Heart left ventricle (tissue), 16 donors: ENCODE measurements at regions not wholly inside any gene's neighbourhood (a gene's known extent, or its start where the extent isn't known, plus 50 kb on each side); places are given as distances from the start of the nearest gene placed in this dataset.
"Not testable (repeated sequence)": the region's sequence is repeated elsewhere in the genome, so short reads cannot be mapped to it uniquely, and the experiment has no call there.

ENCODE experiments used
- ATAC-seq, 4 donors: fragments of 200-7000 bp; cut with Tn5 transposase; one replicate each; pipeline ENCODE4 v1.9.1; 2020 to 2022; ENCODE audit warnings: moderate library complexity in 4 of 4, mild to moderate bottlenecking in 3 of 4, moderate number of reproducible peaks in 1 of 4
- DNase-seq, 5 donors: peaks; one replicate each; pipeline ENCODE4 v3.0.0-alpha.2; 2020
- H3K27ac ChIP-seq, 12 donors: fragments of 200-600 bp; sonication (generic) in 4 of 12; one replicate each; pipeline versions ENCODE4 v1.5.0 to v1.8.0; 2016 to 2022; ENCODE audit warnings: mild to moderate bottlenecking in 2 of 12
- H3K27me3 ChIP-seq, 9 donors: fragments of 200-600 bp; sonication (generic) in 2 of 9; one replicate each; pipeline versions ENCODE4 v1.5.1 to v1.8.0; 2016 to 2022; ENCODE audit warnings: mild to moderate bottlenecking in 3 of 9
- H3K36me3 ChIP-seq, 9 donors: fragments of 200-600 bp; sonication (generic) in 2 of 9; one replicate each; pipeline versions ENCODE4 v1.5.0 to v1.8.0; 2018 to 2022; ENCODE audit warnings: mild to moderate bottlenecking in 2 of 9
- H3K4me1 ChIP-seq, 12 donors: fragments of 200-600 bp; sonication (generic) in 4 of 12; one replicate each; pipeline versions ENCODE4 v1.5.0 to v1.8.0; 2016 to 2022; ENCODE audit warnings: mild to moderate bottlenecking in 3 of 12
- H3K4me3 ChIP-seq, 12 donors: fragments of 200-600 bp; sonication (generic) in 4 of 12; one replicate each; pipeline versions ENCODE4 v1.5.0 to v1.8.0; 2017 to 2022; ENCODE audit warnings: mild to moderate bottlenecking in 9 of 12, moderate library complexity in 4 of 12
- H3K9me3 ChIP-seq, 12 donors: fragments of 200-600 bp; sonication (generic) in 4 of 12; one replicate each; pipeline versions ENCODE4 v1.5.0 to v1.8.0; 2016 to 2022; ENCODE audit warnings: mild to moderate bottlenecking in 1 of 12
- CTCF ChIP-seq, 12 donors: fragments of 200-600 bp; sonication (generic) in 4 of 12; IDR thresholded peaks; one replicate each; pipeline versions ENCODE4 v1.5.0 to v1.8.0; 2018 to 2022; ENCODE audit warnings: antibody characterized with exemption in 12 of 12, mild to moderate bottlenecking in 5 of 12
- POLR2A ChIP-seq, 2 donors: fragments of 450-650 bp; IDR thresholded peaks; one replicate each; pipeline ENCODE4 v1.6.1; 2017; ENCODE audit warnings: antibody characterized with exemption in 2 of 2, mild to moderate bottlenecking in 2 of 2, moderate library complexity in 2 of 2
- WGBS, 4 donors: extraction: QIAGEN DNeasy Blood & Tissue Kit in 2 of 4; methylation state at CpG; one replicate each; pipeline versions ENCODE4 v1.1.5 to v1.1.7; 2013 to 2018; 5-methylcytosine and 5-hydroxymethylcytosine counted together
- intact Hi-C, 10 donors: fragments of 100-400 bp; cut with DNase I; formaldehyde crosslinking; loops; one replicate each; pipeline versions ENCODE4 v1.11.1 to v1.14.2; 2022
- donor health status: ischemic (EF 13 %, LVEDD 7.1; RV severe dilation, severe dysfunction).
- donor health status: healthy with polysubstance abuse.
- donor health status: DM: no; HTN: yes; CAD: no.
- donor health status: DM: no; HTN: no; CAD: no.
- donor health status: ischemic (EF 25% LVEDD 6.9; RV normal size, moderate dysfunction).
- donor health status: ischemic (EF 25% LVEDD 5.7; RV mildly dilated, moderate dysfunction).
- donor health status: healthy.
- donor health status: DM: yes; HTN: yes; CAD: no.
- donor health status: ischemic (EF 35%, LVEDD 5.7; RV mildly dilated, moderate dysfunction).
- donor health status: nonischemic (EF 11% LVEDD 7.7; RV severe dilation, severe dysfunction).
- donor health status: DM: yes; HTN: yes; CAD: no.
- donor health status: PGD.
- donor health status: ischemic (EF 29% LVEDD 5.4; RV normal size, mild dysfunction).
- donor health status: nonischemic (EF 23%, LVEDD 6.1; RV moderate dilation, normal function).

GRCh38 chr13:60244381-60244780 lies 80.7 kb upstream of the DIAPH3 start:
- no peaks in the 10 kb centered on the region for H3K4me1 ChIP-seq
- ATAC-seq (no peak), DNase-seq (no peak)
- WGBS, 4 donors, result 87 to 92% (median 92%) methylated on average over 1 of the region's 1 CpG
- TF ChIP-seq POLR2A (IDR thresholded peaks at IDR 0.05) (no peak), CTCF (IDR thresholded peaks at IDR 0.05) (no peak)
- no peaks in the 10 kb centered on the region for H3K36me3 ChIP-seq
- no peak overlapping the region for H3K4me3 ChIP-seq
- H3K27me3 ChIP-seq, result no peaks in the 10 kb centered on the region
- no peak overlapping the region for H3K27ac ChIP-seq
- intact Hi-C loops, result no loop called here
- no peaks in the 10 kb centered on the region for H3K9me3 ChIP-seq

- DNase-seq, H3K27ac ChIP-seq, intact Hi-C loops, H3K4me1 ChIP-seq, ATAC-seq, H3K4me3 ChIP-seq, H3K27me3 ChIP-seq, H3K9me3 ChIP-seq, H3K36me3 ChIP-seq: not testable (repeated sequence)
- WGBS, 4 donors, result 79 to 94% (median 87%) methylated on average over 6 to 10 of the region's 10 CpGs
These were observed 87.7 kb upstream of the DIAPH3 start for GRCh38 chr13:60251419-60251818.

GRCh38 chr13:60258349-60258748 lies 94.6 kb upstream of the DIAPH3 start:
- H3K36me3 ChIP-seq, result no peaks in the 10 kb centered on the region
- intact Hi-C loops, result no loop called here
- H3K4me3 ChIP-seq, result no peak overlapping the region
- no peak overlapping the region for H3K27ac ChIP-seq
- H3K9me3 ChIP-seq, result peaks cover 0 to 19% (median 3%) of the 10 kb centered on the region in 12 donors
- WGBS, 4 donors, result 51 to 60% (median 54%) methylated on average over 11 of the region's 11 CpGs
- no peaks in the 10 kb centered on the region for H3K4me1 ChIP-seq
- DNase-seq, result no peak
- TF ChIP-seq CTCF (IDR thresholded peaks at IDR 0.05) (no peak), POLR2A (IDR thresholded peaks at IDR 0.05) (no peak)
- ATAC-seq, result no peak
- peaks cover 0 to 11% (median 0%) of the 10 kb centered on the region in 9 donors for H3K27me3 ChIP-seq

GRCh38 chr13:60260440-60260839 lies 96.7 kb upstream of the DIAPH3 start:
- intact Hi-C loops, result no loop called here
- H3K27me3 ChIP-seq, result peaks cover 0 to 11% (median 0%) of the 10 kb centered on the region in 9 donors
- H3K27ac ChIP-seq, result no peak overlapping the region
- no peak for DNase-seq
- H3K36me3 ChIP-seq, result no peaks in the 10 kb centered on the region
- no peak for ATAC-seq
- H3K9me3 ChIP-seq, result peaks cover 0 to 19% (median 3%) of the 10 kb centered on the region in 12 donors
- TF ChIP-seq CTCF (IDR thresholded peaks at IDR 0.05) (no peak), POLR2A (IDR thresholded peaks at IDR 0.05) (no peak)
- no peak overlapping the region for H3K4me3 ChIP-seq
- WGBS, 4 donors, result 51 to 58% (median 55%) methylated on average over 4 of the region's 4 CpGs
- no peaks in the 10 kb centered on the region for H3K4me1 ChIP-seq
